Upper lobe of left lung (tissue), 4 donors: ENCODE measurements at regions not wholly inside any gene's neighbourhood (a gene's known extent, or its start where the extent isn't known, plus 50 kb on each side); places are given as distances from the start of the nearest gene placed in this dataset.

Experiments
- CTCF ChIP-seq, 6 experiments: fragments of 450-650 bp in 4 of 6; fragments of 200-600 bp in 2 of 6; sonication (generic) in 2 of 6; IDR thresholded peaks; one replicate each; pipeline ENCODE4 v1.5.1; 2016 to 2019; ENCODE audit warnings: antibody characterized with exemption in 6 of 6
- EP300 ChIP-seq, 4 donors: sonication (generic); formaldehyde crosslinking; IDR thresholded peaks; one replicate each; pipeline ENCODE4 v1.5.1; 2017; ENCODE audit warnings: antibody characterized with exemption in 4 of 4, control low read depth in 2 of 4
- POLR2A ChIP-seq, 4 donors: fragments of 450-650 bp; IDR thresholded peaks; one replicate each; pipeline ENCODE4 v1.5.1; 2016 to 2017; ENCODE audit warnings: antibody characterized with exemption in 4 of 4, mild to moderate bottlenecking in 2 of 4
- POLR2AphosphoS5 ChIP-seq, 2 donors: sonication (generic); formaldehyde crosslinking; IDR thresholded peaks; one replicate each; pipeline ENCODE4 v1.5.1; 2017; ENCODE audit warnings: antibody characterized with exemption in 2 of 2

- TF ChIP-seq CTCF (IDR thresholded peaks at IDR 0.05) (no peak), POLR2A (IDR thresholded peaks at IDR 0.05) (no peak), POLR2AphosphoS5 (IDR thresholded peaks at IDR 0.05) (no peak), EP300 (IDR thresholded peaks at IDR 0.05) (no peak)
Observed at GRCh38 chr3:34890247-34890646, 749.1 kb upstream of the ARPP21 start.
